ENCODE measurements at regions not wholly inside any gene's neighbourhood (a gene's known extent, or its start where the extent isn't known, plus 50 kb on each side); places are given as distances from the start of the nearest gene placed in this dataset.

DNA sequence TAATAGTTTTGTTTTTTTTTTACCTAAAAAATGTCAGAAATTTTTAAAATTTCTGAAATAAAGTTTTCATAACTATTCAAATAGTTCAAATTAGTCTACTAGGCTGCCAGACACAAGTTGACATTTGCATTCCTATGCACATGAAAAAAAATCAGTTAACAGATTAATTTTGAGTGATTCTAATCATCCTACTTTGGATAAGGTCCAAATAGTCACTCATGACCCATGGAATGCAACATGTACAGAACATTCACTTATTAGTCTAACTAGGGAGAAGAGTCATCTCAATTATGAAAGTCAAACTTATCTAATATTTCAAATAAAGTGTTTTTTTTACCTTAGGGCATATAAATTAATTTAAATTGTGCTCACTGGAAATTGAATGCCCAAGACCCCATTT, 390.2 kb downstream of the EPM2A start:
- Histone ChIP-seq H3K36me3 (ENCODE audit: insufficient read depth, low read length) (no peaks in the 10 kb centered on the region), H3K4me1 (ENCODE audit: insufficient read depth, low read length) (no peaks in the 10 kb centered on the region), H3K27ac (ENCODE audit: low read depth in 1 of 2, low read length in 2 of 2) (no peak overlapping the region), H3K27me3 (ENCODE audit: control insufficient read depth in 1 of 2, insufficient read depth in 2 of 2, low read length in 2 of 2) (peaks cover 0 to 3% of the 10 kb centered on the region in 2 experiments), H3K4me3 (ENCODE audit: low read length) (no peak overlapping the region), H3K9me3 (ENCODE audit: control insufficient read depth in 1 of 2, insufficient read depth in 1 of 2, low read length in 2 of 2) (no peaks in the 10 kb centered on the region)
- TF ChIP-seq, protein P1, sequence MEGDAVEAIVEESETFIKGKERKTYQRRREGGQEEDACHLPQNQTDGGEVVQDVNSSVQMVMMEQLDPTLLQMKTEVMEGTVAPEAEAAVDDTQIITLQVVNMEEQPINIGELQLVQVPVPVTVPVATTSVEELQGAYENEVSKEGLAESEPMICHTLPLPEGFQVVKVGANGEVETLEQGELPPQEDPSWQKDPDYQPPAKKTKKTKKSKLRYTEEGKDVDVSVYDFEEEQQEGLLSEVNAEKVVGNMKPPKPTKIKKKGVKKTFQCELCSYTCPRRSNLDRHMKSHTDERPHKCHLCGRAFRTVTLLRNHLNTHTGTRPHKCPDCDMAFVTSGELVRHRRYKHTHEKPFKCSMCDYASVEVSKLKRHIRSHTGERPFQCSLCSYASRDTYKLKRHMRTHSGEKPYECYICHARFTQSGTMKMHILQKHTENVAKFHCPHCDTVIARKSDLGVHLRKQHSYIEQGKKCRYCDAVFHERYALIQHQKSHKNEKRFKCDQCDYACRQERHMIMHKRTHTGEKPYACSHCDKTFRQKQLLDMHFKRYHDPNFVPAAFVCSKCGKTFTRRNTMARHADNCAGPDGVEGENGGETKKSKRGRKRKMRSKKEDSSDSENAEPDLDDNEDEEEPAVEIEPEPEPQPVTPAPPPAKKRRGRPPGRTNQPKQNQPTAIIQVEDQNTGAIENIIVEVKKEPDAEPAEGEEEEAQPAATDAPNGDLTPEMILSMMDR (IDR thresholded peaks at IDR 0.05): no peak
- DNase-seq (no peak), ATAC-seq (ENCODE audit: poor library complexity) (no peak)
- POLR2A ChIA-PET: no interaction called here
- Mint-ChIP-seq H3K36me3 (ENCODE audit: low read depth) (no peaks in the 10 kb centered on the region), H3K9me3 (no peaks in the 10 kb centered on the region), H3K27ac (no peak overlapping the region), H3K4me3 (no peak overlapping the region), H3K27me3 (peaks cover 5% of the 10 kb centered on the region), H3K4me1 (ENCODE audit: low read depth) (no peaks in the 10 kb centered on the region)
- intact Hi-C loops (cut with DNase I, micrococcal nuclease): no loop called here
- CTCF ChIA-PET: no interaction called here

DNA sequence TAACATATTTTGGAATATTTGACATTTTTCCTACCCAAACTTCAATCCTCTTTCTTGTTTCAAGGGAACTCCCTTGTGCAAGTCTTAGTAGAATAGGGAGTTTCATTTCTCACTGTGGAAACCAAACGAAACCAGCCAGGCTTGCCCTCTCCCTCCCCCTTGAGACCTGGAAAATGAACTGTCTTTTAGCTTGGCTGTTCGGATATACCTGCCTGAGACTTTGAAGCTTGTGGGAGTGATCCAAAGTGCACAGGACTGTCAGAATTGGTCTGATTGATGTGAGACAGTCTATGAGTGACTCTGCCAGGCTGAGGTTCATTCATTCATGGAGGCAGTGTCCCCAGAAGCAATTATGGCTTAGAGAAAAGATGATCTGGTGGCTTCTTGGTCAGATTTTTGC, 388.1 kb downstream of the EPM2A start:
- Histone ChIP-seq H3K36me3 (ENCODE audit: insufficient read depth, low read length) (no peaks in the 10 kb centered on the region), H3K27ac (ENCODE audit: low read depth in 1 of 2, low read length in 2 of 2) (no peak overlapping the region), H3K9me3 (ENCODE audit: control insufficient read depth in 1 of 2, insufficient read depth in 1 of 2, low read length in 2 of 2) (no peaks in the 10 kb centered on the region), H3K4me1 (ENCODE audit: insufficient read depth, low read length) (no peaks in the 10 kb centered on the region), H3K4me3 (ENCODE audit: low read length) (no peak overlapping the region), H3K27me3 (ENCODE audit: control insufficient read depth in 1 of 2, insufficient read depth in 2 of 2, low read length in 2 of 2) (no peaks in the 10 kb centered on the region)
- TF ChIP-seq, protein P1 (IDR thresholded peaks at IDR 0.05): no peak
- no peak overlapping the region for H3K27ac Mint-ChIP-seq
- ATAC-seq (ENCODE audit: poor library complexity) (no peak), DNase-seq (no peak)
- intact Hi-C loops (cut with DNase I, micrococcal nuclease): no loop called here
- no peak overlapping the region for H3K4me3 Mint-ChIP-seq
- H3K36me3 Mint-ChIP-seq (ENCODE audit: low read depth): no peaks in the 10 kb centered on the region
- ChIA-PET CTCF (no interaction called here), POLR2A (no interaction called here)
- H3K27me3 Mint-ChIP-seq: peaks cover 13% of the 10 kb centered on the region
- H3K9me3 Mint-ChIP-seq: no peaks in the 10 kb centered on the region
- no peaks in the 10 kb centered on the region for H3K4me1 Mint-ChIP-seq (ENCODE audit: low read depth)

DNA sequence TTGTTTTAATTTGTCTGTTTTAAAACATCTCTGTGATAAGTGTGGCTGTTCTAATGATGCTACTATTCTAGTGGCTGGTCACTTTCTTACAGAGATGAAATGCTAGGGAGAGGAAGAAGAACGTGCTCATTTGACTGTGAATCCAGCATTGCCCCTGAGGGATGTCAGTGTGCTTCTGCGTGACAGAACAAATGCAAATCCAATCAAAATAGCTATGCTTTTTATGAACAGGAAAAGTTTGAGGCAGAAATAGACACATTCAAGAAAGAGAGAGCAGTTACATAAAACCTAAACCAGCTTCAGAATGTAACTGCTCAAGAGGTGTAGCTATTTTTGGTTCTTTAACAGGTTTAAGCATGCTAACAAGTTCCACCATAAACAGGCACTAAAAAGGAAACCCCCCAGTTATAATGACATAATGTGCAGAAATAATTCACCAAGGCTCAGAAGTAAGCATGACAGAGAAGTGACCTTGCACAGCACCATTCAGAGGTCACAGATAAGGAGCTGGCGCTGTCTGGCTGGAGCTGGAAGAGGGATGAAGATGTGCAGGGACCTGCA, 385.3 kb downstream of the EPM2A start:
- intact Hi-C loops (cut with DNase I, micrococcal nuclease): no loop called here
- CTCF ChIA-PET: no interaction called here
- Mint-ChIP-seq H3K36me3 (ENCODE audit: low read depth) (no peaks in the 10 kb centered on the region), H3K27ac (no peak overlapping the region), H3K4me3 (no peak overlapping the region), H3K27me3 (peaks cover 18% of the 10 kb centered on the region), H3K9me3 (no peaks in the 10 kb centered on the region), H3K4me1 (ENCODE audit: low read depth) (no peaks in the 10 kb centered on the region)
- Histone ChIP-seq H3K27me3 (ENCODE audit: control insufficient read depth in 1 of 2, insufficient read depth in 2 of 2, low read length in 2 of 2) (peaks cover 0 to 3% of the 10 kb centered on the region in 2 experiments), H3K4me1 (ENCODE audit: insufficient read depth, low read length) (no peaks in the 10 kb centered on the region), H3K36me3 (ENCODE audit: insufficient read depth, low read length) (no peaks in the 10 kb centered on the region), H3K4me3 (ENCODE audit: low read length) (no peak overlapping the region), H3K27ac (ENCODE audit: low read depth in 1 of 2, low read length in 2 of 2) (no peak overlapping the region), H3K9me3 (ENCODE audit: control insufficient read depth in 1 of 2, insufficient read depth in 1 of 2, low read length in 2 of 2) (no peaks in the 10 kb centered on the region)
- DNase-seq (no peak), ATAC-seq (ENCODE audit: poor library complexity) (no peak)
- POLR2A ChIA-PET: no interaction called here
- TF ChIP-seq, protein P1 (IDR thresholded peaks at IDR 0.05): no peak

Data from CD4-positive, alpha-beta T cell (primary cell).